BE2C (cell line): ENCODE measurements at regions not wholly inside any gene's neighbourhood (a gene's known extent, or its start where the extent isn't known, plus 50 kb on each side); places are given as distances from the start of the nearest gene placed in this dataset.

ENCODE experiments used
- DNase-seq: peaks from one replicate; pipeline ENCODE4 v3.0.0-alpha.2; 2020
- H3K27me3 ChIP-seq: fragments of 250-450 bp; sonication (Bioruptor Pico); 2 replicates; pipeline ENCODE4 v1.5.1; 2020; ENCODE audit warnings: mild to moderate bottlenecking
- H3K36me3 ChIP-seq: fragments of 250-450 bp; sonication (Bioruptor Pico); 2 replicates; pipeline ENCODE4 v1.5.1; 2020; ENCODE audit warnings: mild to moderate bottlenecking
- H3K4me1 ChIP-seq: fragments of 250-450 bp; sonication (Bioruptor Pico); 2 replicates; pipeline ENCODE4 v1.5.1; 2020
- H3K4me3 ChIP-seq: 2 replicates; pipeline ENCODE4 v1.5.1; 2011; ENCODE audit warnings: low read depth, low read length
- H3K9me3 ChIP-seq: fragments of 250-450 bp; sonication (Bioruptor Pico); 2 replicates; pipeline ENCODE4 v1.5.1; 2020
- CTCF ChIP-seq: IDR thresholded peaks from 2 replicates; pipeline ENCODE4 v1.5.1; 2012; ENCODE audit warnings: mild to moderate bottlenecking, low read depth, low read length

GRCh38 chr11:27786864-27787263 is 86.6 kb upstream of the BDNF start:
- no peaks in the 10 kb centered on the region for H3K27me3 ChIP-seq
- no peaks in the 10 kb centered on the region for H3K4me1 ChIP-seq
- DNase-seq, result no peak
- no peaks in the 10 kb centered on the region for H3K9me3 ChIP-seq
- no peak for TF ChIP-seq CTCF
- H3K36me3 ChIP-seq, result no peaks in the 10 kb centered on the region
- no peak overlapping the region for H3K4me3 ChIP-seq

DNA sequence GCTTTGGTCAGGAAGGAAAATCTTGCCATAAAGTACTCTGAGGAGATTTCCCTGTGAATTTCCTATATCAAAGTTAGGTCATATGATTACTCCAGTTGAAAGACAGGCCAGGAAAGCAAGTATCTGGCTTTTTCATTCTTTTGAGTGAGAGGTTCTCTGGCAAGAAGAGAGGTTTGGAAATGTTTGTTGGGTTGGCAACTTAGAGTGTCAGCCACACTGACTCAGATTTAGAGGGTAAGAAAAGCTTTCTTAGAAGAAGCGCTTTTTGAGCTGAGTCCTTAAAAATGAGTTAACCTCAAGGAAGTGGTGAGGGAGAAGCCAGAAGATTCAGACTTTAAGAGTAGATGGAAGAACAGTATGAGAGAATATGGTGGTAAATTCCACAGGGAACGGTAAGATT is 86.1 kb upstream of the BDNF start:
- no peak for DNase-seq
- H3K9me3 ChIP-seq, result no peaks in the 10 kb centered on the region
- no peaks in the 10 kb centered on the region for H3K27me3 ChIP-seq
- no peak for TF ChIP-seq CTCF
- no peaks in the 10 kb centered on the region for H3K4me1 ChIP-seq
- no peak overlapping the region for H3K4me3 ChIP-seq
- H3K36me3 ChIP-seq, result no peaks in the 10 kb centered on the region

DNA sequence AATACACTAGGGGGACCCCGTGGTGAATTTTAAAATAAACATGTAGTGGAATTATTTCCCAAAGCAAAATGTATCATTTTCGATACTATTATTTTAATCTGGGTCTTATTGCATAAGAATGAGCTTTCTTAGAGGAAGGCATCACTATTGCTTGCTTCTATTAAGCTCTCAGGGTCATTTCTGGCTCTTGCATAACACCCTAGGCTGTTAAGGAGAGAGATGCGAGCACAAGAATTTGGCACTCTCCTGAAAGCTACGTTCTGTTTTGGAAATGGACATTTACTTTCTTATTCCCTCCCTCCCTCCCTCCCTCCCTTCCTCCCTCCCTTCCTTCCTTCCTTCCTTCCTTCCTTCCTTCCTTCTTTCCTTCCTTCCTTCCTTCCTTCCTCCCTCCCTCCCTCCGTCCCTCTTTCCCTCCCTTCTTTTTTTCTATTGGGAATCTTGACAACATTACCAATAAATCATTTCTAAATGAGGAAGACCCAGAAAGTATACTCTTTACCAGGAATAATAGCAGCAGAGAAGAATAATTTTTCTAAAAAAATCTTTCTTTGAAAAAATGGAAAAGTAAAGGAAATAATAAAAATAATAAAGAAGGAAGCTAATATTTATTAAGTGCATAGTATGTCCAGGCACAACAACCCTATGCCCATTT is 83.6 kb upstream of the BDNF start:
- DNase-seq, result no peak
- Histone ChIP-seq H3K4me1 (no peaks in the 10 kb centered on the region), H3K9me3 (no peaks in the 10 kb centered on the region), H3K27me3 (no peaks in the 10 kb centered on the region), H3K4me3 (no peak overlapping the region), H3K36me3 (no peaks in the 10 kb centered on the region)
- no peak for TF ChIP-seq CTCF

DNA sequence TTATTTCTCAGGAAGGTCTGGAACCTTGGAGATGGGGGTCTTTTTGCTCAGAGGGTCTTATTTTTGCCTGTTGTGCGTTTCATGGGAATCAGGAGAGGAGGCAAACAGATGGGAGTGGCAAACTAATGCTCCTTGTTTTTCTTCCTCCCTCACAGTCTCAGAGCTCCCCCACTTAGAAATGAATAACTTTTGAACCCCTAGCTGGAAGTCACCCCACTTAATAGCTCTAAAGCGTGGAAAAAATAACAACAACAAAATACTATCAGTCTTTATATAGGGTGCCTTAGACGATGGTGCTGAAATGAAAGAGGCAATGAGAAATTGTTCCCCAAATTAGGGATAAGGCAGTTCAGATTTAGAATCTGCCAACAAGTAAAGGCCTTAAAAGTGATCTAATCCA is 76.8 kb upstream of the BDNF start:
- Histone ChIP-seq H3K4me3 (no peak overlapping the region), H3K9me3 (no peaks in the 10 kb centered on the region), H3K27me3 (no peaks in the 10 kb centered on the region), H3K4me1 (no peaks in the 10 kb centered on the region), H3K36me3 (no peaks in the 10 kb centered on the region)
- DNase-seq, result no peak
- TF ChIP-seq CTCF, result no peak

DNA sequence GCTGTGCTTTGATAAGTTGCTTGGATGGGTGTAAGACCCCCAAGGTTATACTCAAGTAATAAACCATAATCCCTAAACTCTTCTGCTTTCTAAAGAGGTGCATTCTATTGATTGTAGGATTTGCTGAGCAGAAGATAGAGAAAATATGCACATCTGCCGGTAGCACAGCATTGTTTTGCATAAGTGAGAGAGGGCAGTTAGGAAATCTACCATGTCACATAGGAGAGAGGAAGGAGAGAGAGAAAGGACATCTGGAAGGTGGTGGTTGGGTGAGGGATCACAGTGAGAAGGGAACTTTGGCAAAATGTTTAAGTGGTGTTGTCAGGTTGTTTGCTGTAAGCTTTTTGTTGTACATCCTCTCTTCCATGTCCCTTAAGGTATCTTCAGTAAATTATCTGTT is 73.6 kb upstream of the BDNF start:
- no peak for TF ChIP-seq CTCF
- no peaks in the 10 kb centered on the region for H3K27me3 ChIP-seq
- no peaks in the 10 kb centered on the region for H3K9me3 ChIP-seq
- no peak overlapping the region for H3K4me3 ChIP-seq
- DNase-seq, result no peak
- no peaks in the 10 kb centered on the region for H3K36me3 ChIP-seq
- no peaks in the 10 kb centered on the region for H3K4me1 ChIP-seq

DNA sequence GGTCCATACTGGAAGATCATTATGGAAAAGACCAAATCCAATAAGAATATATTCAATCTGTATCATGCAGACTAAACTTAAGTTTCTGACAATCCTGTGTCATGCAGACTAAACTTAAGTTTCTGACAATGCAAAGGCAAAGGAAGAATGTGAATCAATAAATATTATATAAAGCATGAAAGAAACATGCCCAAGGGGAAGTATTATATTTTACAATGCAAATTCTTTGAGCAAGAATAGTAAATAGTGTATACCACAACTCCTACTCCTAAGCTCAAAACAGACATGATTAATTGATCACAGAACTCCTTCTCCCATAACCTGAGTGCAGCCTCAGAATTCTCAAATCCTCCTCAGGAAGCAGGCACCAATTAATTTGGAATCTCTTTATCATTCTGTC is 71.3 kb upstream of the BDNF start:
- TF ChIP-seq CTCF, result no peak
- no peaks in the 10 kb centered on the region for H3K9me3 ChIP-seq
- no peaks in the 10 kb centered on the region for H3K36me3 ChIP-seq
- no peak overlapping the region for H3K4me3 ChIP-seq
- DNase-seq, result no peak
- H3K4me1 ChIP-seq, result no peaks in the 10 kb centered on the region
- H3K27me3 ChIP-seq, result no peaks in the 10 kb centered on the region
